ENCODE measurements at regions not wholly inside any gene's neighbourhood (a gene's known extent, or its start where the extent isn't known, plus 50 kb on each side); places are given as distances from the start of the nearest gene placed in this dataset.

DNA sequence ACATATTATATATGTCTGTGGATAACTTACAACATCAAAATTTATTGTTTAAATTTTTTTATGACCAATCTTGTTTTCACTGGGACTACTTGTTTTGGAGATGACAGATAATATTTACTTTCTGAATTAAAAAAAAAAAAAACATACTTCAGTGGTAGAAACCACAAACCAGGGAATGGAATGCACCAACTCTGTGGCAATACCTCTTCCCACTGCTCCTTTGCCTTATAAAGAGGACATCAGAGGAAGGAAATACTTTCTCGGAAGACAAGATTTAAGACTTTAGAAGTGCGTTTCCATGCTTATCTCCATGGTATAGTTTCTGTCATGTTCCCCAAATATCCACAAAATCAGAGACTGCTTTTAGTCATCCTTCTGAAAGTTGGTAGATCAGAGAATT is 1241.1 kb upstream of the EYS start:
- no peak overlapping the region for H3K27ac Mint-ChIP-seq
- TF ChIP-seq, protein P1, sequence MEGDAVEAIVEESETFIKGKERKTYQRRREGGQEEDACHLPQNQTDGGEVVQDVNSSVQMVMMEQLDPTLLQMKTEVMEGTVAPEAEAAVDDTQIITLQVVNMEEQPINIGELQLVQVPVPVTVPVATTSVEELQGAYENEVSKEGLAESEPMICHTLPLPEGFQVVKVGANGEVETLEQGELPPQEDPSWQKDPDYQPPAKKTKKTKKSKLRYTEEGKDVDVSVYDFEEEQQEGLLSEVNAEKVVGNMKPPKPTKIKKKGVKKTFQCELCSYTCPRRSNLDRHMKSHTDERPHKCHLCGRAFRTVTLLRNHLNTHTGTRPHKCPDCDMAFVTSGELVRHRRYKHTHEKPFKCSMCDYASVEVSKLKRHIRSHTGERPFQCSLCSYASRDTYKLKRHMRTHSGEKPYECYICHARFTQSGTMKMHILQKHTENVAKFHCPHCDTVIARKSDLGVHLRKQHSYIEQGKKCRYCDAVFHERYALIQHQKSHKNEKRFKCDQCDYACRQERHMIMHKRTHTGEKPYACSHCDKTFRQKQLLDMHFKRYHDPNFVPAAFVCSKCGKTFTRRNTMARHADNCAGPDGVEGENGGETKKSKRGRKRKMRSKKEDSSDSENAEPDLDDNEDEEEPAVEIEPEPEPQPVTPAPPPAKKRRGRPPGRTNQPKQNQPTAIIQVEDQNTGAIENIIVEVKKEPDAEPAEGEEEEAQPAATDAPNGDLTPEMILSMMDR (IDR thresholded peaks at IDR 0.05): no peak
- no peaks in the 10 kb centered on the region for H3K4me1 Mint-ChIP-seq
- DNase-seq: no peak
- H3K4me3 Mint-ChIP-seq: no peak overlapping the region
- H3K9me3 Mint-ChIP-seq: peaks cover 9% of the 10 kb centered on the region
- H3K36me3 Mint-ChIP-seq (ENCODE audit: low read depth): no peaks in the 10 kb centered on the region
- H3K27me3 Mint-ChIP-seq (ENCODE audit: low read depth, poor library complexity): peaks cover 4% of the 10 kb centered on the region

DNA sequence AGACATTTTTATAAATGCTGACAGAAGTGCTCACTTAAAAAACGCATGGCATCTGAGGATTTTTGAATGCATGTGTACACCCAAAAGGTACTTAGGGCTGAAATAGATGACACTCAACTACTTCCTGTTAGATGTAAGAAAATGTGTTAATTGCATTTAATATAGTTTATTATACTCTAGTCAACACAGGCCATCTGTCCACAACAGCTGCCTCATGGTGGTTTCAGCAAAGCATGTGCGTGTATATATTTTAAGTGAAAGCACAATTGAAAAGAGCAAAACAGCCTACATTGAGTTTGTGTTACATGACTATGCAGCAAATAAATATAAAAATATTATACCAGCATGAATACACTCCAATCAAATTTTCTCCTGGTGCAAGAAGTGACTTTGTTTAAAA is 1233.0 kb upstream of the EYS start:
- no peaks in the 10 kb centered on the region for H3K36me3 Mint-ChIP-seq (ENCODE audit: low read depth)
- no peak overlapping the region for H3K4me3 Mint-ChIP-seq
- no peak for DNase-seq
- H3K9me3 Mint-ChIP-seq: no peaks in the 10 kb centered on the region
- no peaks in the 10 kb centered on the region for H3K27me3 Mint-ChIP-seq (ENCODE audit: low read depth, poor library complexity)
- no peaks in the 10 kb centered on the region for H3K4me1 Mint-ChIP-seq
- no peak overlapping the region for H3K27ac Mint-ChIP-seq
- TF ChIP-seq, protein P1 (IDR thresholded peaks at IDR 0.05): no peak

GRCh38 chr6:66937180-66937579 is 1230.2 kb upstream of the EYS start:
- H3K9me3 Mint-ChIP-seq: no peaks in the 10 kb centered on the region
- H3K36me3 Mint-ChIP-seq (ENCODE audit: low read depth): no peaks in the 10 kb centered on the region
- DNase-seq: no peak
- no peaks in the 10 kb centered on the region for H3K4me1 Mint-ChIP-seq
- H3K27me3 Mint-ChIP-seq (ENCODE audit: low read depth, poor library complexity): no peaks in the 10 kb centered on the region
- TF ChIP-seq, protein P1 (IDR thresholded peaks at IDR 0.05): no peak
- no peak overlapping the region for H3K4me3 Mint-ChIP-seq
- no peak overlapping the region for H3K27ac Mint-ChIP-seq

DNA sequence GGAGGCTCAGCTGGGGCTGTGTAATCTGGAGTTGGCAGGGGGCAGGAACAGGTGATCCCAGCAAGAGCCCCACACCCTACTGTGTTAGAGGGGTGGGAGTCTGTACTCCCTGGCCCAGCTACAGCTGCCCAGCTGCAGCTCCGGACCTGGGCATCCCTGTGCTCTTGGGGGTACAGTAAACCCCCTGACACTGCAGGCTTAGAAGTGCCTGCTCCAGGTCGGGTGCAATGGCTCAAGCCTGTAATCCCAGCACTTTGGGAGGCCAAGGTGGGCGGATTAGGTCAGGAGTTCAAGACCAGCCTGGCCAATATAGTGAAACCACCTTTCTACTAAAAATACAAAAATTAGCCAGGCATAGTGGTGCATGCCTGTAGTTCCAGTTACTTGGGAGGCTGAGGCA is 1228.6 kb upstream of the EYS start:
- DNase-seq: no peak
- TF ChIP-seq, protein P1 (IDR thresholded peaks at IDR 0.05): no peak
- Mint-ChIP-seq H3K4me1 (no peaks in the 10 kb centered on the region), H3K36me3 (ENCODE audit: low read depth) (no peaks in the 10 kb centered on the region), H3K27me3 (ENCODE audit: low read depth, poor library complexity) (no peaks in the 10 kb centered on the region), H3K27ac (no peak overlapping the region), H3K9me3 (no peaks in the 10 kb centered on the region), H3K4me3 (no peak overlapping the region)

GRCh38 chr6:66931787-66932186 is 1224.8 kb upstream of the EYS start:
- TF ChIP-seq, protein P1 (IDR thresholded peaks at IDR 0.05): no peak
- Mint-ChIP-seq H3K9me3 (peaks cover 25% of the 10 kb centered on the region), H3K4me1 (no peaks in the 10 kb centered on the region), H3K4me3 (no peak overlapping the region), H3K36me3 (ENCODE audit: low read depth) (no peaks in the 10 kb centered on the region), H3K27ac (no peak overlapping the region), H3K27me3 (ENCODE audit: low read depth, poor library complexity) (no peaks in the 10 kb centered on the region)
- DNase-seq: no peak

DNA sequence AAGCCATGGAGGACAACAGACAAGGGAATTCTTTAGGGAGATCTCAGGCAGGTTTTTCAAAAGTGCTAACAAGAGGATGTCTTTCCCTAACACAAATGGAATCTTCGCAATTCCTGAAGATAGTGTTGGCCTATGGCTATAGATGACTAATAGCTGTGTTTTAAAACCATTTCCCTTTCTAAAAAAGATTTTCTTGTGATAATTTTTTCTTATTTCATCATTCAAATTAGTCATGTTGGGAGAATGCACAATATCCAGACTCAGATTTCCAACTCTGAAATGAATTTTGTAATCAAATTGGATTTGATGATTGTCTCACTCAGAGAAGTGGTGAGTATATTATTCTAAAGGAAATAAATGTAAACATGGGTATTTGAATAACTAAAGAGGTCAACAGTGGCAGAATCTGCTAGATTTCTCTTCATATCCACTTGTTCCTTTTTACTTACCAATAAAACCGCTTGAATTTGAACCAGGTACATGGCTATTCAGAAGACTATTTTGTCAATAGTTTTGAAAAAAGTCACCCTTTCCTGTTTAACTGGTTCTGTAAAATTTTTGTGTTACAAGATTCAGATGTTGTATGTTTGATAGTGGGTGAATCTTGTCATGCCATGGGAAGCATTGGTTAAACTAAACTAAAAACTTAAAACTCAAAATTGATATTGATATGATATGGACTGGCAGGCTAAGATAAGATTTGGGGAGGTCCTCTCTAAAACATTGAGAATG is 1223.7 kb upstream of the EYS start:
- H3K36me3 Mint-ChIP-seq (ENCODE audit: low read depth): no peaks in the 10 kb centered on the region
- TF ChIP-seq, protein P1 (IDR thresholded peaks at IDR 0.05): no peak
- no peak for DNase-seq
- H3K27ac Mint-ChIP-seq: no peak overlapping the region
- peaks cover 35% of the 10 kb centered on the region for H3K9me3 Mint-ChIP-seq
- no peaks in the 10 kb centered on the region for H3K4me1 Mint-ChIP-seq
- no peaks in the 10 kb centered on the region for H3K27me3 Mint-ChIP-seq (ENCODE audit: low read depth, poor library complexity)
- no peak overlapping the region for H3K4me3 Mint-ChIP-seq
